Stomach (tissue), 4 donors: ENCODE measurements at regions not wholly inside any gene's neighbourhood (a gene's known extent, or its start where the extent isn't known, plus 50 kb on each side); places are given as distances from the start of the nearest gene placed in this dataset.

Experiments used
- EP300 ChIP-seq: sonication (generic); formaldehyde crosslinking; IDR thresholded peaks from one replicate; pipeline ENCODE4 v1.6.1; 2017; ENCODE audit warnings: antibody characterized with exemption
- TF ChIP-seq, protein P1 (sequence below), 7 experiments: fragments of 450-650 bp in 4 of 7; fragments of 200-600 bp in 3 of 7; sonication (generic) in 3 of 7; IDR thresholded peaks; one replicate each; pipeline ENCODE4 v1.5.1; 2016 to 2019; ENCODE audit warnings: antibody characterized with exemption in 7 of 7, control low read depth in 2 of 7, mild to moderate bottlenecking in 1 of 7

DNA sequence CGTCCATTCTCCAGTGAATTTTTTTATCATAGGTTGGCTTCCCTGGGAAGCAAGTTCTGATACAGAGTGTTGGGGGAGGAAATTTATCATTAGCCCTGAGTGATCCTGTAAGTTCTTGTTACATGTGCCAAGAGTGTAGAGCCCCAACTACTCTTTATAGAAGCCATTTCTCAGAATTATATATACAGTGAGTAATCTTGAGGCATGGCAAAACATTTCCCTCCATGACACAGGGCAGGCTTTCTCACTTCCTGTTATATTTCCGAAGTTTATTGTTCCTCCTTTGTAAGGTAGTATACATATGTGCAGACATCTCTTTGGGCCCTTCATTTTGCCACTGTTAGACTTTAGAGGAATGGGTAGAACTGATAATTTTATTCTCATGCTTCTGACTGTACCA lies 484.7 kb upstream of the NRXN1 start:
- TF ChIP-seq, protein P1, sequence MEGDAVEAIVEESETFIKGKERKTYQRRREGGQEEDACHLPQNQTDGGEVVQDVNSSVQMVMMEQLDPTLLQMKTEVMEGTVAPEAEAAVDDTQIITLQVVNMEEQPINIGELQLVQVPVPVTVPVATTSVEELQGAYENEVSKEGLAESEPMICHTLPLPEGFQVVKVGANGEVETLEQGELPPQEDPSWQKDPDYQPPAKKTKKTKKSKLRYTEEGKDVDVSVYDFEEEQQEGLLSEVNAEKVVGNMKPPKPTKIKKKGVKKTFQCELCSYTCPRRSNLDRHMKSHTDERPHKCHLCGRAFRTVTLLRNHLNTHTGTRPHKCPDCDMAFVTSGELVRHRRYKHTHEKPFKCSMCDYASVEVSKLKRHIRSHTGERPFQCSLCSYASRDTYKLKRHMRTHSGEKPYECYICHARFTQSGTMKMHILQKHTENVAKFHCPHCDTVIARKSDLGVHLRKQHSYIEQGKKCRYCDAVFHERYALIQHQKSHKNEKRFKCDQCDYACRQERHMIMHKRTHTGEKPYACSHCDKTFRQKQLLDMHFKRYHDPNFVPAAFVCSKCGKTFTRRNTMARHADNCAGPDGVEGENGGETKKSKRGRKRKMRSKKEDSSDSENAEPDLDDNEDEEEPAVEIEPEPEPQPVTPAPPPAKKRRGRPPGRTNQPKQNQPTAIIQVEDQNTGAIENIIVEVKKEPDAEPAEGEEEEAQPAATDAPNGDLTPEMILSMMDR (IDR thresholded peaks at IDR 0.05): no peak
- no peak for TF ChIP-seq EP300
